Neuron (in vitro differentiated cells): ENCODE measurements at regions not wholly inside any gene's neighbourhood (a gene's known extent, or its start where the extent isn't known, plus 50 kb on each side); places are given as distances from the start of the nearest gene placed in this dataset.

ENCODE experiments used
- H2AFZ ChIP-seq: one replicate; pipeline ENCODE4 v1.6.1; 2013; ENCODE audit warnings: low read depth, mild to moderate bottlenecking, inconsistent platforms, low read length, moderate library complexity
- H3K27me3 ChIP-seq: one replicate; pipeline ENCODE4 v1.6.1; 2013; ENCODE audit warnings: low read length; ENCODE audit not compliant: insufficient read depth
- H3K36me3 ChIP-seq: one replicate; pipeline ENCODE4 v1.6.1; 2013; ENCODE audit warnings: low read length; ENCODE audit not compliant: insufficient read depth
- H3K4me1 ChIP-seq: one replicate; pipeline ENCODE4 v1.6.1; 2013; ENCODE audit warnings: low read length; ENCODE audit not compliant: insufficient read depth
- H3K4me3 ChIP-seq: 2 replicates; pipeline ENCODE4 v1.5.1; 2013; ENCODE audit warnings: mild to moderate bottlenecking, low read length, moderate library complexity
- H3K9me3 ChIP-seq: one replicate; pipeline ENCODE4 v1.6.1; 2013; ENCODE audit warnings: low read length

DNA sequence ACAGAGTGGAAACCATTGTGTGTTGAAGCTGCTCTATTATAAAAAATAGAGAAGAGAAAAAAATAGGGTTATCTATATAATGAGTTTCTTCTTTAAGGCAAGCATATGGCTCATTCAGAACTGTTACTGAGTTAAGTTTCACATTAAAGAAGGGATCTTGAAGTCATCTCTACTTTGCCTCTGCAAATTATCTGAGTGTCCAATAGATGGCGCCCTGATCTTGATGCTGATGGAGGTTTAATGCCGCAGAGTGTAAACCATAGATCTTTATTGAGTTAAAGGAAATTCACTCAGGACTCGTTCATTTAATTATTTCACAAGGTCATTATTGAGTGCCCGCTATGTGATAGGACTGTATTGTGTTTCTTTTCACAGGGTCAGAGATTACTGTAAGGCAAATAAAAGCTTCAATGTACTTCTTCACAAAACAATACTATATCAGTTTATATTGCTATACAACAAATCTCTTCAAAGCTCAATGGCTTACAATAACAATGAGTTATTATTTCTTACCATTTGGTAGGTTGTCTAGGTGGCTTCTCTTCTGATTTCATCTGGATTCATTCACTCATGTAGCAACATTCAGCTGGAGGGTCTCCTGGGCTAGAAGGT, 171.4 kb downstream of the NSUN3 start:
- no peaks in the 10 kb centered on the region for H3K27me3 ChIP-seq
- H2AFZ ChIP-seq: no peak overlapping the region
- no peaks in the 10 kb centered on the region for H3K9me3 ChIP-seq
- H3K4me3 ChIP-seq: no peak overlapping the region
- no peaks in the 10 kb centered on the region for H3K4me1 ChIP-seq
- H3K36me3 ChIP-seq: no peaks in the 10 kb centered on the region

GRCh38 chr3:94241986-94242385, 179.1 kb downstream of the NSUN3 start:
- Histone ChIP-seq H3K9me3 (no peaks in the 10 kb centered on the region), H3K4me3 (no peak overlapping the region), H3K4me1 (no peaks in the 10 kb centered on the region), H3K36me3 (no peaks in the 10 kb centered on the region), H3K27me3 (no peaks in the 10 kb centered on the region), H2AFZ (no peak overlapping the region)

DNA sequence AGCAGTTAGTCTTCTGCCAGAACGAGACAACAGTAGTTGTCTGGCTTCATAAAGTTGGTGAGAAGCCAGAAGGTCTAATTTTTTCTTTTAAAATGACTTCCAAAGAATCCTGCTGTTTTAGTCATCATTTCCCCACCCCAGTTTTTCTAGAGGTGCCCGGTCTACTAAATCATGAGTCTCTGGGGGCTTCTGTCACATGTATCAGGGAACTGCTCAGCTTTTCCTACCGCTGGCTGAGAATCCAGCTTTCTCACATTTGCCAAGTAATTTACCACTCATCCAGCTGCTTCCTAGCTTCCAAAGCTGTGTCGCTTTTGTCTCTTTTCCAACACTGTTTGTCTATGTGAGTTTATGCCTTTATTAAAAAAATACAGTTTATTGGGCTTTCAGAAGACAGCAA, 183.3 kb downstream of the NSUN3 start:
- Histone ChIP-seq H3K36me3 (no peaks in the 10 kb centered on the region), H3K27me3 (no peaks in the 10 kb centered on the region), H2AFZ (no peak overlapping the region), H3K4me3 (no peak overlapping the region), H3K9me3 (no peaks in the 10 kb centered on the region), H3K4me1 (no peaks in the 10 kb centered on the region)

DNA sequence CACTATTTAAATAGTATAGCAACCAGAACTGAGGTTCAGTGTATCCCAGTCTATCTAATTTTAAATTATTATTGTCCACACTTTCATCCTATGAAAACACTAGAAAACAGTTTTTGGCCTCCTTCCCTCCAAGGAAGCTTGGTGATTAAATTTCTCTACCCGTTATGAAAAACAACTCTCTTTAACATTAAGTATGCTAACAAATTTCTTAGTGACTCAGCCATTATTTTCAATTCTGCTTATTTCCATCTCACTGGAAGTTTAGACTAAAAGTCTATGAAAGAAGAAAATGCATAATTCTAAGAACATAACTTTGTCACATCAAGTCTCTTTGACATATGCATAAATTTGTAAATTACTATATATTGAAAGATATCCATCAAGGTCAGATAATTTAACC, 185.2 kb downstream of the NSUN3 start:
- H3K36me3 ChIP-seq: no peaks in the 10 kb centered on the region
- no peaks in the 10 kb centered on the region for H3K4me1 ChIP-seq
- no peak overlapping the region for H2AFZ ChIP-seq
- H3K4me3 ChIP-seq: no peak overlapping the region
- H3K9me3 ChIP-seq: no peaks in the 10 kb centered on the region
- no peaks in the 10 kb centered on the region for H3K27me3 ChIP-seq

GRCh38 chr3:94249491-94250079, 186.7 kb downstream of the NSUN3 start:
- no peak overlapping the region for H3K4me3 ChIP-seq
- H3K4me1 ChIP-seq: no peaks in the 10 kb centered on the region
- H3K36me3 ChIP-seq: no peaks in the 10 kb centered on the region

DNA sequence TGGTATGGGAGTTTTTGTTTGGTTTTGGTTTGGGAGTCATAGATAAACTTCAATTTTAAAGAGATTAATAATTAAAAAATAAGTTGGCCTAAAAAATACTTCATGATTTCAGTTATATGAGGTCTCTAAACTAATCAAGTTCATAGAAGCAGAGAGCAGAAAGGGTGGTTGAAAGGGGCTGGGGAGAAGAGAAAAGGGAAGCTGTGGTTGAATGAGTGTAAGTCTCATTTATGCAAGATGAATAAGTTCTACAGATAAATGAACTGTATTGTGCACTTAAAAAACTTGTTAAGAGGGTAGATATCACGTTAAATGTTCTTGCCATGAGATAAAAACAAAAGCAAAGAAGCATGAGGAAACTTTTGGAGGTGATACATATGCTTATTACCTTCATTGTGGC, 188.7 kb downstream of the NSUN3 start:
- Histone ChIP-seq H3K27me3 (no peaks in the 10 kb centered on the region), H3K4me3 (no peak overlapping the region), H2AFZ (no peak overlapping the region), H3K36me3 (no peaks in the 10 kb centered on the region), H3K4me1 (no peaks in the 10 kb centered on the region), H3K9me3 (no peaks in the 10 kb centered on the region)

More at GRCh38 chr3:94249491-94250079, 186.7 kb downstream of the NSUN3 start:
- Histone ChIP-seq H3K27me3 (no peaks in the 10 kb centered on the region), H2AFZ (no peak overlapping the region), H3K9me3 (no peaks in the 10 kb centered on the region)

- Histone ChIP-seq H3K4me3 (no peak overlapping the region), H3K4me1 (no peaks in the 10 kb centered on the region), H3K36me3 (no peaks in the 10 kb centered on the region), H2AFZ (no peak overlapping the region), H3K9me3 (no peaks in the 10 kb centered on the region), H3K27me3 (no peaks in the 10 kb centered on the region)
These were observed 189.5 kb downstream of the NSUN3 start for GRCh38 chr3:94252316-94252715.

DNA sequence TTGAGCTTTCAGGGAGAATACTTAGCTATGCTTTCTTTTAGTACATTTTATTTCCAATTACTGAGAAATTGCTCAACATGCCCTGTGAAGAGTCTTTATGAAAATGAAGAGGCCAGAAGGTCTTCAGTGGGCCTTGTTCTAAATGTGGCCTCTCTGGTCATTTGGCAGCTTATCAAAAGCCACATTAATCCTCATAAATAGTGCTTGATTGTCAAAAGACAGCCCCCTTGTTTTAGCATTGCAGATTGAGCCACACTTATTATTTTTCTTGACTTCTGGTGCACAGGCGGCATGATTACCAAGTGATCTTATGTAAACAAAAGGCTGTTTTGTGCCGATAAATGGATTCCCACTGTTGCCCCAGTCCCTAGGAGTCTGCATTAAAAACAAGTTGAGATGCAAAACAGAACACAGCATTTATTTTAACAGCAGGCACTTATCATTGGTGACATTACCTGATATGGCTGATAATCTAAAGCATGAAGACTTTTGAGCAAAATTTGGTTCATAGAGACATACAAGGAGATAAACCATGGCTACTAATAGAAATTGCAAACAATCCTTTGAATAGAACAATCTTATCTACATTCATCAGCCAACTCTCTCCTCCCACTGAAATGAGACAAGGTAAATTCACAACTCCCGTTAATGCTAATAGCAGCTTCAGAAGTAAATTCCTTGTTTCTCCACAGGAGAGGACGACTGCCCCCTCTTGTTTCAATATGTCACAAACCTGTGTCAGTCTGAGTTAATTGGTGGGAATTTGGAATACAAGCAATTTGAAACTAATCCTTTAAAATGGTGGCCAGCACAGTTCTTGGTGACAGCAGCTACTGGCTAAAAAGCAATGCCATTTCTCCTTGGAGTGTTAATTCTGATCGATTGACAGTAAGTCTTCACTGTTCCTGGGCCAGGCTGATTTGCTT, 194.3 kb downstream of the NSUN3 start:
- Histone ChIP-seq H3K27me3 (no peaks in the 10 kb centered on the region), H2AFZ (no peak overlapping the region), H3K9me3 (no peaks in the 10 kb centered on the region), H3K36me3 (no peaks in the 10 kb centered on the region), H3K4me1 (no peaks in the 10 kb centered on the region), H3K4me3 (no peak overlapping the region)

- Histone ChIP-seq H3K4me1 (no peaks in the 10 kb centered on the region), H3K9me3 (no peaks in the 10 kb centered on the region), H2AFZ (no peak overlapping the region), H3K27me3 (no peaks in the 10 kb centered on the region), H3K4me3 (no peak overlapping the region), H3K36me3 (no peaks in the 10 kb centered on the region)
These were observed 196.0 kb downstream of the NSUN3 start for GRCh38 chr3:94258851-94259250.

GRCh38 chr3:94259291-94259690, 196.4 kb downstream of the NSUN3 start:
- H2AFZ ChIP-seq: no peak overlapping the region
- H3K9me3 ChIP-seq: no peaks in the 10 kb centered on the region
- H3K4me3 ChIP-seq: no peak overlapping the region
- H3K4me1 ChIP-seq: no peaks in the 10 kb centered on the region
- no peaks in the 10 kb centered on the region for H3K36me3 ChIP-seq
- no peaks in the 10 kb centered on the region for H3K27me3 ChIP-seq

- Histone ChIP-seq H3K27me3 (no peaks in the 10 kb centered on the region), H3K4me1 (no peaks in the 10 kb centered on the region), H3K36me3 (no peaks in the 10 kb centered on the region), H3K4me3 (no peak overlapping the region), H2AFZ (no peak overlapping the region), H3K9me3 (no peaks in the 10 kb centered on the region)
These were observed 206.9 kb downstream of the NSUN3 start for GRCh38 chr3:94269763-94270162.

GRCh38 chr3:94272016-94272415, 209.2 kb downstream of the NSUN3 start:
- Histone ChIP-seq H3K4me1 (no peaks in the 10 kb centered on the region), H3K9me3 (no peaks in the 10 kb centered on the region), H3K36me3 (no peaks in the 10 kb centered on the region), H2AFZ (no peak overlapping the region), H3K4me3 (no peak overlapping the region), H3K27me3 (no peaks in the 10 kb centered on the region)

DNA sequence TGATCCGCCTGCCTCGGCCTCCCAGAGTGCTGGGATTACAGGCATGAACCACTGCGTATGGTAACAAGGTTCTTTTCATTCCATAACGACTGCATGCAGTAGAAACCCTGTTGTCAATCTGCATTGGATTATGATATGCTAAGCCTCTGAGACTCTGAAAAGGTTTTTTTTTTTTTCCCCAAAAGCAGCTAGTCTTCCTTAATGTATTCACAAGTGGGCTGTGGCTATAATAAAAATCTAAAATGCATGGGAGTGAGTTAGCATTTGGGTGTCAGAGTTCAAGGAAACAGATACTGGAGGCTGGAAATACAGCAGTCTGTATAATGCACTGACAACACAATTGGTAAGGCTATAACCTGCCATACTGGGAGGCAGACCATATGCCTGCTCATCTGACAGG, 218.1 kb downstream of the NSUN3 start:
- H3K4me1 ChIP-seq: no peaks in the 10 kb centered on the region
- H3K4me3 ChIP-seq: no peak overlapping the region
- no peaks in the 10 kb centered on the region for H3K9me3 ChIP-seq
- H2AFZ ChIP-seq: no peak overlapping the region
- H3K27me3 ChIP-seq: no peaks in the 10 kb centered on the region
- no peaks in the 10 kb centered on the region for H3K36me3 ChIP-seq
